ENCODE measurements at regions not wholly inside any gene's neighbourhood (a gene's known extent, or its start where the extent isn't known, plus 50 kb on each side); places are given as distances from the start of the nearest gene placed in this dataset.

- no peak for TF ChIP-seq FOXP2 (optimal IDR thresholded peaks at IDR 0.05; ENCODE audit: control extremely low read depth, extremely low read length, insufficient read depth)
- TF ChIP-seq POLR2AphosphoS5 (IDR thresholded peaks at IDR 0.05; ENCODE audit: borderline replicate concordance, low read depth, low read length), result no peak
- no peak for TF ChIP-seq EZH2 (IDR thresholded peaks at IDR 0.05)
Observed at GRCh38 chr2:236861196-236861875, 224.4 kb upstream of the COPS8 start.
